ENCODE measurements at regions not wholly inside any gene's neighbourhood (a gene's known extent, or its start where the extent isn't known, plus 50 kb on each side); places are given as distances from the start of the nearest gene placed in this dataset.
"Not testable (repeated sequence)": the region's sequence is repeated elsewhere in the genome, so short reads cannot be mapped to it uniquely, and the experiment has no call there.

DNA sequence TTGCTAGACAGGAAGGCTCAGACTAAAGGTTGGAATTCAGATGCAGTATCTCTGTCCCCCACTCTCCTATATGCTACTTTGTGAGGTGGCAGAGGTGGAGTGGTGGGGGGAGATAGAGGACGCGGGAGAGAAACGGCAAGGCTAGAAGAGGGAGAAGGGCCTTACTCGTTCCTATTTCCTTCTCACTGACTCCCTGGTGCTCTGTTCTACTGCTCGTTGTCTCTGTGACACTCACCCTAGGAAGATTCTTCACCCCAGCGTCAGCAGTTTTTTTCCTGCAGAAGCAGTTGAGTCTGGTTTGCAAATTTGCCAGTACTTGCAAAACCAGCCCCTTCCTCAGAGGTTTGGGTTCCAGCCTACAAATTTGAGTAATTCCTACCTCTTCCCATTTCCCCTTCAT lies 801.1 kb upstream of the SLC35B3 start:
- no peak for DNase-seq (ENCODE audit: extremely low read depth in 1 of 2, low read depth in 1 of 2)

DNA sequence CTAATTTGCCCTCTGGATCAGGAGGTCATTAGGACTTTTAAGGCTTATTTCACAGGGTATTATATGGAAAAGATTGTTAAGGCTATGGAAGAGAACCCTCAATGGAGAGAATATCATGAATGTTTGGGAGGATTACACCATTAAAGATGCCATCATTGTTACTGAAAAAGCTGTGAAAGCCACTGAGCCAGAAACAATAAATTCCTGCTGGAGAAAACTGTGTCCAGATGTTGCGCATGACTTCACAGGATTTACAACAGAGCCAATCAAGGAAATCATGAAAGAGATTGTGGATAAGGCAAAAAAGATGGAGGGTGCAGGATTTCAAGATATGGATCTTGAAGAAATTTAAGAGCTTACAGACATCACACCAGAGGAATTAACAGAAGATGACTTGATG lies 798.3 kb upstream of the SLC35B3 start:
- DNase-seq (ENCODE audit: extremely low read depth in 1 of 2, low read depth in 1 of 2) = no peak

DNA sequence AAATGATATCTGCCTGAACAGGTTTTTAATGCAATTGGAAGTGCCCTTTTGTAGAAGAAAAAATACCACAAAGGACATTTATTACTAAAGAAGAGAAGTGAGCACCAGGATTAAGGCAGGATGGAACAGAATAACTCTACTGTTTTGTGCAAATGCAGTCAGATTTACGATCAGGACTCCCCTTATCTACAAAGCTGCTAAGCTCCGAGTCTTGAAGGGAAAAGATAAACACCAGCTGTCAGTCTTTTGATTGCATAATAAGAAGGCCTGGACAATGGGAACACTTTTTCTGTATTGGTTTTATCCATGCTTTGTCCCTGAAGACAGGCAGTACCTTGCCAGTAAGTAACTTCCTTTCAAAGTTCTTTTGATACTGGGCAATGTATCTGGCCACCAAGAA lies 797.9 kb upstream of the SLC35B3 start:
- no peak for DNase-seq (ENCODE audit: extremely low read depth in 1 of 2, low read depth in 1 of 2)

DNA sequence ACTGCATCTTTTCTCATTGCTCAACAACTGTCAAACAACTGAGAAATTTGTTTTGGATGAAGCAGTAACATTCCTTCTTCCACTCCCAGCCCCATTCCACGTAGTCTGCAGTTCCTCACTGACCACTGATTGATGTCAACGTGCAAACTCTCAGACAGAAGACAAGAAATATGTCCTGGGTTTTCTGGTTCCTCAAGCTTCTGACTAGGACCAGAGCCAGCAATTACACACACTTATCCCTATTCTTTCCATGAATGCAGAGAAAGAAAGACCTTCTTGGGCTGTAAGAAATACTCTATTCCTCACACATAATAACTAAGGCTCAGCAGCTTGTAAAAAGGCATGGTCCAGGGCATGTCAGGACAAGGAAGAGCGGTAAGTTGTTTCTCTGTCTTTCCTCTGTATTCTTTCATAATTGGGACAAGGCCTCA lies 790.1 kb upstream of the SLC35B3 start:
- DNase-seq (ENCODE audit: extremely low read depth in 1 of 2, low read depth in 1 of 2) = no peak

DNA sequence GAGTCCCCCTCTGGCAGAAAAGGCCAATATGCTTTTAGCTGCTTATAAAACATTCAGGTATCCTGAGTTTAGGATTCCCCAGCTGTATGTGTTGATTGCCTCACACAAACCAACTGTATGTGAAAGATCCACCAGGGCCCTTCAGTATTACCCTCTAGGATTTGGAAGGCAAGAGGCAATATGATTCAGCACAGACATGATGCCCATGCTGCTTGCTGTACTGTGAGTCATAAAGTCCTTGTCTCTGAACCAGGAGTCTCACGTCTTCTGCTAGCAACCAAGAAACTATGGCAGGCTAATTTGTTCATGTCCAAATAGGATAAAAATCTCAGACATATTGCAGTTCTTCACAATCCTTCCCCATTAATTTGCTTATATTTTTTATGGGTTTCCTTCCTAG lies 789.2 kb upstream of the SLC35B3 start:
- no peak for DNase-seq (ENCODE audit: extremely low read depth in 1 of 2, low read depth in 1 of 2)

DNA sequence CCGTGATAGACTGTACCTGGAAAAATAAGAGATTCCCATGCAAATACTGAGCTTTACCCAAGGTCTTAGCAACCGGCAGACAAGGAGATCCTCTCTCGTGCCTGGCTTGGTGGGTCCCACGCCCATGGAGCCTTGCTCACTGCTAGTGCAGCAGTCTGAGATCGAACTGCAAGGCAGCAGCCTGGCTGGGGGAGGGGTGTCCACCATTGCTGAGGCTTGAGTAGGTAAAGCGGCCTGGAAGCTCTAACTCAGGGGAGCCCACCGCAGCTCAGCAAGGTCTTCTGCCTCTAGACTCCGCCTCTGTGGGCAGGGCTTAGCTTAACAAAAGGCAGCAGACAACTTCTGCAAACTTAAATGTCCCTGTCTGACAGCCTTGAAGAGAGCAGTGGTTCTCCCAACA lies 778.4 kb upstream of the SLC35B3 start:
- not testable (repeated sequence) for DNase-seq (ENCODE audit: extremely low read depth in 1 of 2, low read depth in 1 of 2)

DNA sequence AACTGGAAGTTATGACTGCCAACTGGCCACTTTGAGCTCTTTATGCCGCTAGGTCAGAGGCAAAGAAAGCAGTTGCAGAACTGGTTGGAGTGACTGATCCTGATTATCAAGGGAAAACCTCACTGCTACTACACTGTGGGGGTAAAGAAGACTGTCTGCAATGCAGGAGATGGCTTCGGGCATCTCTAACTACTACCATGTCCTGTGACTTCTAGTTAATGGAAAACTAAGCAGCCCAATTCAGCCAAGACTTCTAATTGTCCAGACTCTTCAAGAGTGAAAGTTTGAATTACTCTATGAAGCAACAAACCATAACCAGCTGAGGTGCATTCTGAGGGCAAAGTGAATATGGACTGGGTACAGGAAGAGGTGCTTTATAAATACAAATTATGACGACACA lies 773.6 kb upstream of the SLC35B3 start:
- no peak for DNase-seq (ENCODE audit: extremely low read depth in 1 of 2, low read depth in 1 of 2)

DNA sequence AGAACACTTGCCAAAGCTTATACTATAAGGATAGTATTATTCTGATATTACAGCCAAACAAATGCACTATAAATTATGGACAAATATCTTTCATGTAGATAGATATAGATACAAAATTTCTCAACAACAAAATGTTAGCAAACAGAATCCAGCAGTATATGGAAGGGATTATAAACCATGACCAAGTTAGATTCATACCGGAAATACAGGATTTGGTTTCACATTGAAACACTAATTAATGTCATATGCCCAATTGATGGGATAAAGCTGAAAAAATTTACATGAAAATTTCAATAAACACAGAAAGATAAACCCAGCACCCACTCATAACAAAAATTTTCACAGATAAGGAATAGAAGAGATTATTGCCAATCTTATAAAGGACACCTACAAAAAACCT lies 770.3 kb upstream of the SLC35B3 start:
- no peak for DNase-seq (ENCODE audit: extremely low read depth in 1 of 2, low read depth in 1 of 2)

DNA sequence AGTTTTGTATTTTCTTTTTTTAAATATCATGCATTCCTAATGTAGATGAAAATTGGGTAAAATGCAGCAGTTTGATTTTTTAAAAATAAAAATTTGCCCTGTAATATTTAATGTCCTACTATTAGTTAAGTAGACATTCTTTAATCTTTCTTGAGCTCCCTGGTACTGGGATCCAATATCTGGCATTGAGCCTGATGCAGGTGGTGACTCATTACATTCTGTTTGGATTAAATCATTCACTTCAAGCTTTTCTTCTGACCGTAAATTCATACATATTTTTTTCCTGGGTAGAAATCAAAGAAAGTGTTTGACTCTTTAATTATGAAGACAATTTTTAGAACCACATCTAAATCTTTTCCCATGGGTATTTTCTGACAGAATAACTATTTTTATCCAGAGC lies 768.8 kb upstream of the SLC35B3 start:
- DNase-seq (ENCODE audit: extremely low read depth in 1 of 2, low read depth in 1 of 2) = no peak

DNA sequence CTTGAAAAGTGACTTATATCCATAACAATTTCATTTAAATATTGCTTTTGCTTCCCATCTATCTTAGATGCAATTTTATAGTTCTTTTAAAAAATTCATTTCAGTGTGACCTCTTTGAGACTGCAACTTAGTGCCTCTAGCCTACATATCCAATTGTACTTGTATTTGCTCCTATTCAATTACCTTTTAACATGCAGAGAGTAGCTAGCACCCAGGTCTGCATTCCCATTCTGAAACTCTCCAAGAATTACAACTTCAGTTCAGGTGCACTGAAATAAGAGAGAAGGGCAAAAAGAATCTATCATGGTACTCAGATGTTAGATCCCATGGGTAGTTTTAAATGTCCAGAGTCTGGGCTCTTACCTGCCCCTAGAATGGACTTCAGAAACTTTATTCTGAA lies 765.4 kb upstream of the SLC35B3 start:
- no peak for DNase-seq (ENCODE audit: extremely low read depth in 1 of 2, low read depth in 1 of 2)

DNA sequence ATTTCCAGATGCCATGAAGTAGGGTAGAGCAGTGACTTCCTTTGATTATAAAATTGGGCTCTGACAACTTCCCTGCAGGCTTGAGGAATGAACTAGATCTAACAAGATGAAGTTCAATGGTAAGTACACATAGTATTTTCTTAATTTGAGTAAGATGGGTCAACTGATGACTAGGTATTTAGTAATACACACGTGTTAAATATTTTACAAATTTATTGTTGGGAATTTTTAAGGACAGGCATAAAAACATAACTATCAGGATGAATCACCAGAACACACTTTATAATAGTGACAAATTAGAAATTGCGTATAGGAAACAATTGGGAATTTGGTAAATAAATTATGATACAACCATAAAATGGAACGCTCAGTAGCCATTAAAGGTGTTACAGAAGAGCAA lies 762.4 kb upstream of the SLC35B3 start:
- no peak for DNase-seq (ENCODE audit: extremely low read depth in 1 of 2, low read depth in 1 of 2)

DNA sequence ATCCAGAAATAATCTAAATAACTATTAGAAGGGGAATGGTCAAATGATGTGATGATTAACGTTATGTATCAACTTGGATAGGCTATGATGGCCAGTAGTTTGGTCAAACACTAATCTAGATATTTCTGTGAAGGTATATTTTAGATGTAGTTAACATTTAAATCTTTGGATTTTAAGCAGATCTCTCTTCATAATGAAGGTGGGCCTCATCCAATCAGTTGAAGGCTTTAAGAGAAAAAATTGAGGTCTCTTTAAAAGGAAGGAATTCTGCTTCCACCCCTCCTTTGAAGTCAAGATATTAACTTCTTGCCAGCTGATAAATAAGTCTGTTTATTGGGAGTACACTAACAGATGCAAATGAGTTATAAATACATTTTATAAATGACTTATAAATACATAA lies 760.0 kb upstream of the SLC35B3 start:
- DNase-seq (ENCODE audit: extremely low read depth in 1 of 2, low read depth in 1 of 2) = no peak

DNA sequence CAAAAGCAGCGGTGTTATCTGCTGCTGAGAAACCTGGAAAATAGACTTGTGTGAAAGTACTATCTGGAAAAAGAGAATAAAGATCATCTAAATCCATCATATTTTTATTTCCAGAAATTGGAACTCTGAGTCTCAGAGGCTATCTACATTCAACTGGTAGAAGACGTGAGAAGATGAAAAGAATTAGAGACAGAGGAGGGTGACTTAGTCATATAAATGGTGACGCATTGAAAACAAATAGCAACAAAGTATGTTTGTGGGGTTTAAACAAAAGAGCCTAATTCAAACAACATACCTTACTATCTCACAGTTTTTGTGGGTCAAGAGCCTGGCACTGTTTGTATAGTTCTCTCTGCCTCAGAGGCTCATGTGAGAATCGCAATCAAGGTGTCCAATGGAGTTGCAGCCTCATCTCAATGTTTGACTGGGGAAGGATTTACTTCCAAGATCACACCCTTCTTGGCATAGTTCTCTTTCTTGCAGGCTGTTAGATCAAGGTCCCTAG lies 757.1 kb upstream of the SLC35B3 start:
- DNase-seq (ENCODE audit: extremely low read depth in 1 of 2, low read depth in 1 of 2) = no peak

DNA sequence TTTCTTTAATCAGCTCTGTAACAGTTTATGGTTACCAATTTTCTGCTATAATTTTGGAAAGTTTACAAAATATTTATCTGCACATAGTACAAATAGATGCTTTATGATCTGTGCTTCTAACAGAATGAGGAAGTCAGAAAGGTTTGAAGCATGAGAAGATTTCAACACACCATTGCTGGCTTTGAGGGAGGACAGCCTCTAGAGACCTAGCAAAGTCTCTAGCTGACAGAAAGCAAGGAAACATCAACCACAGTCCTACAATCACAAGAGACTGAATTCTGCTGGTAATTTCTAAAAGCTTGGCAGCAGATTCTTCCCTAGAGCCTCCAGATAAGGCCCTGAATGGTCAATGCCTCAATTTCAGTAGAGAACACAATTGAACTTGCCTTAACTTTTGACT lies 750.8 kb upstream of the SLC35B3 start:
- DNase-seq (ENCODE audit: extremely low read depth in 1 of 2, low read depth in 1 of 2) = no peak

DNA sequence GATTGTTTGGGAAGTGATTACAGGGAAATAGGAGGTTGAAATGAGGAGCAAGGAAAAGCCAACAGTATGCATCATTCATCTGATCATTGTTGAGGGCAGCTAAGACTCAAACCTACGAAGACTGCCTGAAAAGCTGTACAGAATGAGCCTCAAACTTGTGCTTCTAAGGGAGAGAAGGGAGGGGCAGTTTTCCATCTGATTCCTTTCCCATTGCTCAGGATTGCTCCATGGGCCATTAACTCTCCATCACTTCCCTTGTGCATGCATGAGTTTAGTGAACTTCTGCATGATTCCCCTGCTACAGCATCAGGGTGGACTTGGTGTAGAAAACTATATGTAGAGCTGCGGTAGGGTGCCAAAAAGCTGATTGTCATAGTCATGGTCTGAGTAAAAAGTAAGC lies 742.7 kb upstream of the SLC35B3 start:
- no peak for DNase-seq (ENCODE audit: extremely low read depth in 1 of 2, low read depth in 1 of 2)

DNA sequence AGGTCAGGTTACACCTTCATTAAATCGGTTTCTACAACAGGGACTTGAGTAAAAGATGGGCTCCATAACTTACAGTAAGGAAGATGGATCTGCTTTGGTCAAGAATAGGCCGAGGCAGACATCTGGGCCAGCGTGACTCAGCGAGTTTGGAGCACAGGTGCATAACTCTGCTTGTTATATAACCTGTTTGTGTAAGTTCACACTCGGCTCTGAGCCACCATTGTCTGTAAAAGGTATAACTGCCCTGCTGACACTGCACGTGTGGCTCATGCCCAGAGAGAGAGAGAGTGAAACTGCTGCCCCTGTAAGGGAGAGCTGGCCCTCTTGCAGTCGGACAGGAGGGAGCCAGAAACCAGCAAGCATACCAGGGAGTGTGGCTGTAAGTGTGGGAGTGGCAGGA lies 737.9 kb upstream of the SLC35B3 start:
- DNase-seq (ENCODE audit: extremely low read depth in 1 of 2, low read depth in 1 of 2) = no peak

DNA sequence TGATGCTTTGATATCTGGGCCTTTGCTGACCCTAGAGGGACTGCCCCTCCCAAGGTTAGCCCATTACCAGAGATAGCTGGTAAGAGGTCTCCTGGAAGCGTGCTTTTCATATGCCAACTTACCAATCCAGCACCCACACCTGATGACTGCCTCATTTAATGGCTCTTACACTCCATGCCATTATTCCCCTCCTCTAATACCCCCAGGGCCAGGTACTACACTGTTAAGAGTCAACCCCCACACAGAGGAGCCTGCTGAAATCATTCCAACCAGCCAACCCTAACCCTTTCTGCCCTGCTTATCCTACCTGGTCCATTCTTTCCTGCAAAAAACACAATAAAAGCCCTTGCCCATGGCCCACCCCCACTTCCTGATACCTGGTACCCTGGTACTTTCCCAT lies 736.8 kb upstream of the SLC35B3 start:
- no peak for DNase-seq (ENCODE audit: extremely low read depth in 1 of 2, low read depth in 1 of 2)

DNA sequence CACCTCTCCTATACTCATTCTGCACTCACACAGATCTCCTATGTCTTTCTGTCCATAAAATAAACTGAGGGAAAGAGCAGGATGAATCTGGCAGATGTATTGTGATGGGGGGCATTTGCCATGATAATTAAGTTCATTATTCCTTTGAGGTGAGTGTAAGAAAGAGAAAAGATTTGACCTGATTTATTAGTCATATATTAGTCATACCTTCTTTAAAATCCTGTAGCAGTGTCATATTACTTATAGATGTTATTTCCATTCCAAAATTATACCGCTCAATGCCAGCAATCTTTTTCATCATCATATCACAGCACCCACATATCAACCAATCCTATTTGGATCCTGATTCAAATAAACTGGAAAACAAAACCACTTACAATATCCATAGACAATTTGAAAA lies 733.3 kb upstream of the SLC35B3 start:
- DNase-seq (ENCODE audit: extremely low read depth in 1 of 2, low read depth in 1 of 2) = no peak

DNA sequence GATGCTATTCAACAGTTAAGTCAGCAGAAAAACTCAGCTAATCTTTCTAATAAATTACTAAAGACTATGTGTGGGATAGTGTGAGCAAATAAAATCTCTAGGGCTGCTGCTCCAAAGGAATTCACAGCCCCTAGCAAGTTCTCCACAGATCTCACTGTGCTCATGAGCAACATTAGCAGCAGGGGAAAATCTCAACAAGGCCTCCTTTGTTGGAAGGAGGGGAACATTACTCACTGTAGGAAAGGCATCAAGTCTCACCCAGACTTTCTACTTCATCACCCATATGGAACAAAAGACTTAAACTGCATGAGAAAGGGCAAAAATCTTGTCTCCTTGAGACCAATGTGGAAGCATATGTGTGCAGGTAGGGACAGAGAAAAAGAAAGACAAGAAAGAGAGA lies 726.4 kb upstream of the SLC35B3 start:
- no peak for DNase-seq (ENCODE audit: extremely low read depth in 1 of 2, low read depth in 1 of 2)

DNA sequence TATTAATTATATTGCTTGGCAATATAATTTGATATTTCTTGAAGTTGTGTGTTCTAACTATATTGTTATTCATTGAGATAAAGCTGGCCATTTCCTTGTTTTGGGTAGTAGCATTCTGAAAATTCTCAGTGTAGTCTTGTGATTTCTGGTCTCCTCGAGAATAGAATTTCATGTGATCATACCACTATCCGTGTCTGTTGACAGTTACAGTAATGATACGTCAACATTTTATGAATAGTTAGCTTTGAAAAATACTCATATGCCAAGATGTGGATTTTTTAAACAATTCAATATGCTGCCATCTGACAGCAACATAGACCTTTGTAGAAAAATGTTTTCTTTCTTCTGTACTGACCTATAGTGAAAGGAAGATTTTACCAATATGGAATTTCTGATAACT lies 723.7 kb upstream of the SLC35B3 start:
- no peak for DNase-seq (ENCODE audit: extremely low read depth in 1 of 2, low read depth in 1 of 2)

DNA sequence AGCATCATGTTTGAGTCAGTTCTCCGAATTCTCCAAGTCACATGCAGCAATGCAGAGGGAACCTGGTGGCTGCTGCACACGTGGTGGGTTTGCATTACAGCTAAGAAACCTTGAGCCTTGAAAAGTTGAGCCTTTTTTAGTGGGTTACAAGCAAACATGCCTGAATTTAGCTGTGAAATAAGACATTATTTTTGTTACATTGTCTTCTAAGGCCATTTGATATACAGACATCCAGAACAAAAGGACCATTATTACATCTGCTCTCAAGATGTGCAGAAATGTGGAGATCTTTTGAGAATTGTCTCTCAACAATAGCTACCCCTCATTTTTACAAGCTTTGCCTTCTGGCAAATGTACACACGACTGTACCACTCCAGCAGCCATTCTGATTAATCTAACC lies 720.5 kb upstream of the SLC35B3 start:
- no peak for DNase-seq (ENCODE audit: extremely low read depth in 1 of 2, low read depth in 1 of 2)

DNA sequence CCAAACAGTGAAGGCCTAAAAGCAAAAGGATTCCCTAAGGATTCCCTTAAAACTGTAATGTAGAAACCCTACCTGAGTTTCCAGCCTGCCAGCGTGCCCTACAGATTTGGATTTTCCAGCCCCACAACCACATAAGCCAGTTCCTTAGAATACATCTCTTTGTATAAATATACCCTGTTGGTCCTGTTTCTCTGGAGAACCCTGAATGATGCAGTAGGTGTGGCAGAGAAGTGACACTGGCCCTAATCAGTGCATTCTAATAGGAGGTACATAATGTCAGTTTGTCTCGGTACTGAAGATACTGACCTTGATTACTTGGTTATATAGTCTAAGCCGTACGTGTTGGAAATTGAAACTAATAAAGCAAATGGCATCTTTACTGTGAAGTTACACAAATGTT lies 707.8 kb upstream of the SLC35B3 start:
- no peak for DNase-seq (ENCODE audit: extremely low read depth in 1 of 2, low read depth in 1 of 2)

DNA sequence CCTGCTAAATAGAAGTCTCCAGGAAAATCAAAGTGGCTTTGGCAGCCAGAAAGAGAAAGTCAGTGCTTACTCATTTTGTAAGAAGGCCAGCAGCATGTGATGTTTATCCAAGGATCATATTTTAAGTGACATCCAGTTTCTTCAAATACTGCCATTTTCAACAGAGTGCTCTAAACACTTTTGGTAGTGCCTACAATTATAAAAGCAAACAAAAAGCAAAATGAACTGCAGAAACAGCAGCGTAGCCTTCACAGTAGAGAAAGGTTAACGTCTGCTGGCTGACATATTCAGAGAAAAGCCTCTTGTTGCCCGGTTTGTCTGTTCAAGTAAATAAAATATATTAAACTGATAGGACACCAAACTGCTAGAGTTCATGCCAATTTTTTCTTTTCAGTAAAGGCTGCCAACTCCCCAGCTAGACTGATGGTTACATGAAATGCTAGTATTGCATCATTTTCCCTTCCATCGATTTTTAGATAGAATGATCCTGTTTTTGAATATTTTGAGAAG lies 705.7 kb upstream of the SLC35B3 start:
- no peak for DNase-seq (ENCODE audit: extremely low read depth in 1 of 2, low read depth in 1 of 2)

DNA sequence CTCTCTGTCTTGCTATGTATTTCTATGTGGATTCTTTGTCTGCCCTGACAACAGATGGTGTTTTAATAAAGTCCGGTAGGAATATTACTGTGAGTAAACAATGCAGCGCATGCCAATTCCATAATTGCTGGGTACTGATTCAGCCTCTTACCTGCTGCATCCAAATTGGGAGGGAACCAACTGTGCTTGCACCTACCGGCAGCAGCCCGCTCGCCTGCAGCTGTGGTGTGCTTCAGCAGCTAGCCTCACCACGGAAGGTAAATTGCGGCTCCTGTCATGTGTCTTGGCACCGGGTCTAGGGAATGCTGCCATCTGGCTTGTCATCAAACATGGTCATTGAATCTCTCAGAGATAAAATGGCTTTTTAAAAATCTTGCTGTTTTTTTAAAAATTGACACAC lies 704.8 kb upstream of the SLC35B3 start:
- no peak for DNase-seq (ENCODE audit: extremely low read depth in 1 of 2, low read depth in 1 of 2)
